GM19438 (cell line): ENCODE measurements at regions not wholly inside any gene's neighbourhood (a gene's known extent, or its start where the extent isn't known, plus 50 kb on each side); places are given as distances from the start of the nearest gene placed in this dataset.

ENCODE experiments used
- ATAC-seq: cut with Tn5 transposase; IDR thresholded peaks from one replicate; pipeline ENCODE4 v1.9.1; 2021; ENCODE audit warnings: low read depth; ENCODE audit not compliant: unreplicated experiment

- ATAC-seq, result no peak
These were observed 140.1 kb upstream of the KCNN2 start for GRCh38 chr5:114221807-114222206.

- ATAC-seq, result peak; percentile 81
These were observed 138.0 kb upstream of the KCNN2 start for GRCh38 chr5:114223866-114224265.

DNA sequence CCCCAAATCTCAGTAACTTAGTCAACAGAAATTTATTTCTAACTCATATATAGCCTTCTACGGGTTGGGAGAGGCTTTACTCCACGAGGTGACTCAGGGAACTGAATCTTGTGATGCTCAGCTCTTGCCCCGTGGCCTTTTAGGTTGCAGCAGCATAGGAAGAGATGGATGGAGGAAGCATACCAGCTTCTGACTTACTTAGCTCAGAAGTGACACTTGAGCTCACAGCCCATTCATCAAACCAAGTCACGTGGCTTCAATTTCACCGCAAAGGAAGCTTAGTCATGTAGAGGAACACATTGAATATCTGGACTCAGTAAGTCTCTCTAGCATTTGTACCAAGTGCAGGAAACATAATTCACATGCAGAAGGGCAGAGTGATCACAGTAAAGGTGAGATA lies 124.1 kb upstream of the KCNN2 start:
- ATAC-seq, result no peak

GRCh38 chr5:114238771-114239313 lies 123.0 kb upstream of the KCNN2 start:
- no peak for ATAC-seq

DNA sequence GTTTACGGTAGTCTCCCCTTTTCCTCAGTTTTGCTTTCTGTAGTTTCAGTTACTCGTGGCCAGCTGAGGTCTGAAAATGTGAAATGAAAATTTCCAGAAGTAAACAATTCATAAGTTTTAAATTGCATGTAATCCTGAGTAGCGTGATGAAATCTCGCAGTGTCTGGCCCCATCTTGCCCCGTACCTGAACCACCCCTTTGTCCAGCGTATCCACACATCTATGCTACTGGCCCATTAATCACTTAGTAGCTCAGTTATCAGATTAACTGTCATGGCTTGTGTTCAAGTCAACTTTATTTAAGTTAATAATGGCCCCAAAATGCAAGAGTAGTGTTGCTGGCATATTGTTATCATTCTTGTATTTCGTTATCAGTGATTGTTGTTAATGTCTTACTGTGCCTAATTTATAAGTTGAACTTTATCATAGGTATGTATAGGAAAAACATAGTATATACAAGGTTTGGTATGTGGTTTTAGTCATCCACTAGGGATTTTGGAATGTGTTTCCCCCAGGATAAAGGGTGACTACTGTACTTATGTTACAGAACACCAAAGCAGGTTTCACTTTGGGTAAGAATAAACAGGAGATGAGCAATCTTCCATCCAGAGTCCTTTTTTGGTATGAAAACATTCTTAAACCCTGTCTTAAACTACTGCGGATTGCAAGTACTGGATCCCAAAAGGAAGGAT lies 118.4 kb upstream of the KCNN2 start:
- ATAC-seq, result no peak

GRCh38 chr5:114243972-114244317 lies 117.9 kb upstream of the KCNN2 start:
- ATAC-seq, result no peak

DNA sequence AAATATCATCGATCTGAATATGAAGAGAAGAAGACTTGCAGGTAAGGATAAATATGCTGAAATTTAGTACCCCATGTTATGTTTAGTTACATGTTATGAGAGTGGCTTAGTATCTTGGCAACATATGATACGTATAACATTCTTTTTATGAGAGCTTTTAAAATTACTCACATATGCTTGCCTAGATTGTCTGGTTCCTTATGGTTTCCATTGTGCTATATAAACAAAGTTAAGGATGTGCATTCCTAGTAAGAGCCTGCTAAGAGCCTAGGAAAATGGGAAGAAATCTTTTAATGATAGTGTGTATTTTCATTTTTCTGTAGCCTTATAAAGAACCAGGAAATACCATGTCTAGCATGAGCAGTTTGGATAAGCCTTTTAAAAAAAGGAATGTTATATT lies 112.0 kb upstream of the KCNN2 start:
- ATAC-seq, result no peak

DNA sequence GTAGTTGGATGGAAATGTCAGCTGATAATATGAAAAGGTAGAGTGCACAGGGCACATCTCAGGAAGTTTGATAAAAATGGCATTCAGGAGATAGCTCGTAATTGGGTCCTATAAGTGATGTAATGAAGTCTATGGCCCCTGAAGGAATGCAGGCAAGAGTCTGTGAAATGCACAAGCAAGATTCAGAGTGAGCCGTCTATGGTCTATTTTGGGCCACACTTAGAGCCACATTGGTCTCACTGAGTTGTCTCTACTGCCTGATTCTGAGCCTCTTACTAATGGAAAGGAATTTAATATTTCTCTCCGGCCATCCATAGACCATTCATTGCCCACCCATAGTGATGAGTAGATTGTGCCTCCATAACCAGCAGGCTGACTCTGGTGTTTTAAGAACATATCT lies 111.3 kb upstream of the KCNN2 start:
- no peak for ATAC-seq

GRCh38 chr5:114252226-114252625 lies 109.6 kb upstream of the KCNN2 start:
- no peak for ATAC-seq

DNA sequence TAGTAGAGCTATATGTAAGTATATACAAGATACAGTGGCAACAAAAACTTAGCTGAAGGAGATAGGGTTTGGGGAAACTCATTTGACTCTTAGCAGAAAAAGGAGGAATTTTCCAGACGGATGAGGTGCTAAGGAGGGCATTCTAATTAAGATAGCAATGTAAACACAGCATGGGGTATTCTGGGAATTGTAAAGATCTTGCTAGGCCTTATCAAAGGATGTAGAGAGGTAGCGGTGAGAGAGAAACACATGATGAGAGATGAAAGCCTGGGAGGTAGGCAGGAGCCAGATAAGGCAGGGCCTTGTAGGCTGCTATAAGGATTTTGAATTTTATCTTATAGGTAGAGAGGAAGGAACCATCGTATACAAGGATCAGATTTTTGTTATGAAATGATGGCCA lies 106.6 kb upstream of the KCNN2 start:
- ATAC-seq, result no peak

DNA sequence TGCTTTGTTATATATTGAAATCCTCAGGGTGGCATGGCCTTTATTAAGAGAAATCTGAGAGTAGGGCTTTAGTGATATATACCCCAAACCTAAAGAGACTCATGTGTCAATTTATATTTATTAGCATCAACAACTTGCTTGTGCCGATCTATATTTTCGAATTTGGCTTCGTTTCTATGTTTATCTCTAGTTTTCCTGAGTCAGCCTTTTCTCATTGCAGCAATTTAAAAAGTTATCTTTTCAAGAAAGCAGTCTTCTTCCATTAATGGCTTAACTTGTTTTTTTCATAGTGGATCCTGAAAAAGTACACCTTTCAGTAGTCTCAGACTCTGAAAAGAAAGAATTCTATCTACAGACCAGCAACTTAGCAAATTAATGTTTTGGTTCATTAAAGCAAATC lies 99.9 kb upstream of the KCNN2 start:
- ATAC-seq, result no peak

GRCh38 chr5:114265432-114266060 lies 96.3 kb upstream of the KCNN2 start:
- ATAC-seq, result no peak

DNA sequence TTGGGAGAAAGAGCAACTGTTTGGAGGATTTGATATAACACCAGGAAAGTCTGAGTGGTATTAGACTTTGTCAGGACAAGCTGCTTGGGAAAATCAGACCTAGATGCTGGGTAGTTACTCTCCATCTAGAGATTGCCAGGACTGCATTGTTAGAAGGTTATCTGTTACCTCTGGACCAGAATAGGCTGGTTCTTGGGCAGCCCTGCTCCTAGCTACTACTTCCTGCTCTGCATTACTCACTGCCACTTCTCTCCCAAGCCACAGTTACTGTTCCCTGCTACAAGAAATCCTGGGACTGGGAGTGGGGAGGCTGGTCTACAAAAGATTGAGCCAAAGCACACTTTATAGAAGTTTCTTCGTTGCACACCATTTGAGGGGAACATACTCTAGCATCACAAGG lies 95.5 kb upstream of the KCNN2 start:
- ATAC-seq, result no peak

DNA sequence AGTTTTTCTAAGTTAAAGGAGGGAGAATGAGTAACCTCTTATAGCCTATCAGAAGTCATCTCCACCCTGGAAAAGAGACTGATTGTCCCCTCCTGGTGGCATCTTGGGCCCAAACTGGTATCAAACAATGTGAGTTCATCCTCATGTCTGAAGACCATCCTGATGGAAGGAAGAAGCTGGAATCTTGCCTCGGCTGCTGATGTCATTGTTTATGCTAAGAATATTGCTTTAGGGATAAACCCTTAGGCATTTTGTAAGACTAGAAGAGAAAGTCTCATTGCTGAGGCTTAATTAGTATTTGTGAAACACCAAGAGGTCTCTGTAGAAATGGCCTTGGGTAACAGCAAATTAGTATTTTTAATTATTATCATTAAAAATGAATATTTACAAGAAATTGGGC lies 65.7 kb upstream of the KCNN2 start:
- ATAC-seq, result no peak

DNA sequence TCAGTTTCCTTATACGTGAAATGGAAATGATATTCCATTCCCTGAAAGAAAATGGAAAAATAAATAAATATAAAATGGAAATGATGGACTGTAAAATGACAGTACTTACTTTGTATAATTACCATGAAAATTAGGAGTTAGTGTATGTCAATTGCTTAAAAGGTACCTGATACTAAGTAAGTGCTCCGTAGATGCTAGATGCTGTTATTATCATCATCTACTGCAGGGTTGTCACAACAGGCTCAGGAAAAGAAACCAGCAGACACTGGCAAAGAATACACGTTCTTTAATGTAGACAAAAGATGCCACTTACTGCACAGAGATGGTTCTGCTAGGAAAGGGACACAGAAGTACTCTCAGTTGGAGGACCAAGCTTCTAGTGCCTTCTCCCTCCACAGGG lies 64.0 kb upstream of the KCNN2 start:
- no peak for ATAC-seq

- ATAC-seq, result no peak
These were observed 56.3 kb upstream of the KCNN2 start for GRCh38 chr5:114305402-114306207.

DNA sequence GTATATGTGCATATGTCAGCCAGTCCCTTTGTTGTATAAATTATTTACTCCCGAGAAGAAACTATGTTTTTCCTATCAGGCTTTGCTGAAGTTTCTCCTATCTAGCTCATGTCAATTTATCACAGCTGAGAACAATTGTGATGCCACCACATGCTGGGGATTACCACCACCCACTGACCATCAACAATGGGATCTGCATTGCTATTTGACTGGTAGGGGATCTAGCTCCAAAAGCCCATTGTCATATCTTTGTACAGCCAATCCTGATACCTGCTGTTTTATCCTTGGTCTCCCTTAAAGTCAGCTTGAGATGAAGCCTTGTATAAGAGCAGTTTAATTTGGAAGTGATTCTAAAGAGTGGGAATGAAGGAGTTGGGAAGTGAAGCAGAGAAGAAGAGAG lies 53.9 kb upstream of the KCNN2 start:
- ATAC-seq, result no peak

GRCh38 chr5:114308508-114308907 lies 53.4 kb upstream of the KCNN2 start:
- no peak for ATAC-seq

DNA sequence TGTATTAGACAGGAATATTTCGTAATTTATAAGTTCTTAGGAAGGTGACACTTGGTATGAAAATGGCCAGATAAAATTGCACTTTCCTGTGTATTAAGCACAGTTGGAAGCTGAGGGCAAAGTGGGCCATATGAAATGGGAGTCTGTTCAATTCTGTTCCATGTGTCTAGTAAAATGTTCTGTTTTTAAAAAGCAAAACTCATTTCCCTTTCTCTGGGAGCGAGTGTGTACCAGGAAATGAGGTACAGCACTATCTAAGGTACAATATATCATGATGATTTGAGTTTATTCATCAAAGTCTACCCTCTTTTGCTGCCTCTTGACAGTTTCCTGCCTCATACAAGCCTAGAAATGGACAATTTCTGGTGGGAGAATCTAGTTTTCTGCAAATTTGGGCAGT lies 51.2 kb upstream of the KCNN2 start:
- no peak for ATAC-seq

DNA sequence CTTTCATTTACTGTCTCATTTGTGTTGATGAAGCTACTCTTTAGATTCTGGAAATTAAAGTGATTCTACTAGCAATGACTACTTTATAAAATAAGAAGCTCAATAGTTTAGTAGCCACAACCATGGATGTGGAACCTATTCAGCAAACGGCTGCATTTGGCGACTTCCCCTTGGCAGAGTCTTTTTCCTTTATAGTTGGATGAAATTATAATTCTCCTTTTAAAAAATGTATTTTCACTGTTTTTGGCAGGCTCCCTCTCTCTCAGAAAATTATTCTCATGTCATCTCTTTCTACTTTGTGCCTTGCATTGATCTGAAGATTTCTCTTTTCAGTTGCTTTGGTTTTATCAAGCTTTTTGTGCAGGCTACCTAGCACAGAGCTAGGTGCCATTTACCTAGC lies 50.6 kb upstream of the KCNN2 start:
- ATAC-seq, result no peak

DNA sequence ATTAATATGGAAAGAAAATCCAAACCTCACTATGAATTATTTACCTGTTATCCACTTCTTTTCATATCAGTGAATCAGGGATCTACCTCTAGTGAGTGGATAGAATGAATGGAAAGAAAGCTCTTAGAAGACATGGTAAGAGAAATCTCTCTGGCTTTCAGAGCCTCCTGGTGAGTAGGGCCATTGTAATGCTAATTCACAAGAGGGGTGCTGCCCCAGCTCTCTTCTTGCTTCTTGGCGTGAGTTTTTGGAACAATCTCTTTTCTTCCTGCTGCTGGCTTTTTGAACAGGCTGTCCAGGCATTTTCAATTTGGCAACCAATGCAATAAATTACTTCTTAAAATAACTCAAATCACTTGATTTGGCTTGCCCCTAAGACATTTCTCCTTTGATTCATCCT lies 49.9 kb upstream of the KCNN2 start:
- ATAC-seq, result no peak
